ENCODE measurements at regions not wholly inside any gene's neighbourhood (a gene's known extent, or its start where the extent isn't known, plus 50 kb on each side); places are given as distances from the start of the nearest gene placed in this dataset.
"Not testable (repeated sequence)": the region's sequence is repeated elsewhere in the genome, so short reads cannot be mapped to it uniquely, and the experiment has no call there.

- DNase-seq (ENCODE audit: low read depth in 4 of 4, low spot score in 1 of 4): not testable (repeated sequence)
Observed at GRCh38 chr15:44817797-44818196, 81.5 kb downstream of the TRIM69 start.

- not testable (repeated sequence) for DNase-seq (ENCODE audit: low read depth in 4 of 4, low spot score in 1 of 4)
Observed at GRCh38 chr15:44819331-44819987, 83.1 kb downstream of the TRIM69 start.

- DNase-seq (ENCODE audit: low read depth in 4 of 4, low spot score in 1 of 4): not testable (repeated sequence)
Observed at GRCh38 chr15:44820535-44820934, 84.2 kb downstream of the TRIM69 start.

GRCh38 chr15:44820967-44821366, 84.6 kb downstream of the TRIM69 start:
- DNase-seq (ENCODE audit: low read depth in 4 of 4, low spot score in 1 of 4): not testable (repeated sequence)

GRCh38 chr15:44824277-44825145, 88.2 kb downstream of the TRIM69 start:
- DNase-seq (ENCODE audit: low read depth in 4 of 4, low spot score in 1 of 4): not testable (repeated sequence)

- not testable (repeated sequence) for DNase-seq (ENCODE audit: low read depth in 4 of 4, low spot score in 1 of 4)
Observed at GRCh38 chr15:44826583-44826982, 90.3 kb downstream of the TRIM69 start.

GRCh38 chr15:44828229-44828914, 92.0 kb downstream of the TRIM69 start:
- DNase-seq (ENCODE audit: low read depth in 4 of 4, low spot score in 1 of 4): not testable (repeated sequence)

GRCh38 chr15:44829150-44829549, 92.8 kb downstream of the TRIM69 start:
- DNase-seq (ENCODE audit: low read depth in 4 of 4, low spot score in 1 of 4): not testable (repeated sequence)

- not testable (repeated sequence) for DNase-seq (ENCODE audit: low read depth in 4 of 4, low spot score in 1 of 4)
Observed at GRCh38 chr15:44830692-44831408, 94.5 kb downstream of the TRIM69 start.

- not testable (repeated sequence) for DNase-seq (ENCODE audit: low read depth in 4 of 4, low spot score in 1 of 4)
Observed at GRCh38 chr15:44831409-44831741, 95.0 kb downstream of the TRIM69 start.

- not testable (repeated sequence) for DNase-seq (ENCODE audit: low read depth in 4 of 4, low spot score in 1 of 4)
Observed at GRCh38 chr15:44832133-44832532, 95.8 kb downstream of the TRIM69 start.

GRCh38 chr15:44833081-44833480, 96.8 kb downstream of the TRIM69 start:
- not testable (repeated sequence) for DNase-seq (ENCODE audit: low read depth in 4 of 4, low spot score in 1 of 4)

- DNase-seq (ENCODE audit: low read depth in 4 of 4, low spot score in 1 of 4): not testable (repeated sequence)
Observed at GRCh38 chr15:44833761-44834160, 97.4 kb downstream of the TRIM69 start.

- not testable (repeated sequence) for DNase-seq (ENCODE audit: low read depth in 4 of 4, low spot score in 1 of 4)
Observed at GRCh38 chr15:44835082-44835481, 98.8 kb downstream of the TRIM69 start.

- DNase-seq (ENCODE audit: low read depth in 4 of 4, low spot score in 1 of 4): no peak
Observed at GRCh38 chr15:44836094-44836493, 99.8 kb downstream of the TRIM69 start.

GRCh38 chr15:44838929-44839328, 102.6 kb downstream of the TRIM69 start:
- not testable (repeated sequence) for DNase-seq (ENCODE audit: low read depth in 4 of 4, low spot score in 1 of 4)

- not testable (repeated sequence) for DNase-seq (ENCODE audit: low read depth in 4 of 4, low spot score in 1 of 4)
Observed at GRCh38 chr15:44841762-44842161, 105.4 kb downstream of the TRIM69 start.

- DNase-seq (ENCODE audit: low read depth in 4 of 4, low spot score in 1 of 4): not testable (repeated sequence)
Observed at GRCh38 chr15:44842883-44843282, 106.6 kb downstream of the TRIM69 start.

- not testable (repeated sequence) for DNase-seq (ENCODE audit: low read depth in 4 of 4, low spot score in 1 of 4)
Observed at GRCh38 chr15:44844936-44845335, 108.6 kb downstream of the TRIM69 start.

GRCh38 chr15:44846156-44846555, 109.8 kb downstream of the TRIM69 start:
- not testable (repeated sequence) for DNase-seq (ENCODE audit: low read depth in 4 of 4, low spot score in 1 of 4)

- not testable (repeated sequence) for DNase-seq (ENCODE audit: low read depth in 4 of 4, low spot score in 1 of 4)
Observed at GRCh38 chr15:44847555-44847954, 108.9 kb upstream of the TERB2 start.
